GM21825 (cell line): ENCODE measurements at regions not wholly inside any gene's neighbourhood (a gene's known extent, or its start where the extent isn't known, plus 50 kb on each side); places are given as distances from the start of the nearest gene placed in this dataset.
"Not testable (repeated sequence)": the region's sequence is repeated elsewhere in the genome, so short reads cannot be mapped to it uniquely, and the experiment has no call there.

Experiments
- ATAC-seq: cut with Tn5 transposase; IDR thresholded peaks from one replicate; pipeline ENCODE4 v1.9.1; 2021; ENCODE audit warnings: mild to moderate bottlenecking, moderate library complexity; ENCODE audit not compliant: unreplicated experiment

DNA sequence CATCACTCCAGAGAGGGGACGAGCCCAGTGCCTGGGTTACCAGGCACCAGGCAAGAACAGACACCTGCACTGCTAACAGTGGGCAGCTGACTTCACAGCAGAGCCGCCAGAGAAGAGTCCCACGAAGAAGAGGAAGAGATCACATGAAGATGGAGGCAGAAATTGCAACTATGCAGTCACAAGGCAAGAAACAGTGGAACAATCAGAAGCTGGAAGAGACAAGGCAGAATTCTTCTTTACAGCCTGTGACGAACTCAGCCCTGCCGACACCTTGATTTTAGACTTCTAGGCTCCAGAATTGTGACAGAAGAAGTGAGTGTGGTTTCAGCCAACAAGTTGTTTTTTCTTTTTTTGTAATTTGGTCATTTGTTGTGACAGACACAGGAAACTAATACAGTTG, 59.2 kb downstream of the IL12A start:
- no peak for ATAC-seq

- ATAC-seq: no peak
These were observed 60.4 kb downstream of the IL12A start for GRCh38 chr3:160049038-160049437.

DNA sequence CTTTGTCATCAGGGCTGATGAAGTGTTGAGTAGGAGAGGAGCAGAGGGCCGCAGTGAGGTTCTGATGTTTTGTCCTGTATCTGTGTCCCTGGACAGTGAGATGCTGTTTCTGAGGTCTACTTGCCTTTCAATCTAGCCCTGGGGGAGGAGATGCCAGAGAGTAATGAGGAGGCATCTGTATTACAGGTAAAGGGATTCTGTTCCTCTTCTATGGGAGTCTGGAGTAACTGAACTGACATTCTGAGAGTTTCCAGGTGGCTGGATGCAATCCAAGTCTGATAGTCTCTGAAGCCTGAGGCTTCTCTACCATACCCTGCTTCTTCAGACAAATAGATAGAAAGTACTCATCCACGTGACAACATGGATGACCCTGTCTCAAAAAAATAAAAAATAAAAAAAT, 60.9 kb downstream of the IL12A start:
- ATAC-seq: no peak

- no peak for ATAC-seq
These were observed 61.4 kb downstream of the IL12A start for GRCh38 chr3:160049988-160050387.

GRCh38 chr3:160052385-160053047, 63.9 kb downstream of the IL12A start:
- ATAC-seq: no peak

- ATAC-seq: no peak
These were observed 64.4 kb downstream of the IL12A start for GRCh38 chr3:160053048-160053391.

GRCh38 chr3:160054862-160055261, 66.2 kb downstream of the IL12A start:
- not testable (repeated sequence) for ATAC-seq

GRCh38 chr3:160055659-160056058, 67.0 kb downstream of the IL12A start:
- ATAC-seq: no peak

DNA sequence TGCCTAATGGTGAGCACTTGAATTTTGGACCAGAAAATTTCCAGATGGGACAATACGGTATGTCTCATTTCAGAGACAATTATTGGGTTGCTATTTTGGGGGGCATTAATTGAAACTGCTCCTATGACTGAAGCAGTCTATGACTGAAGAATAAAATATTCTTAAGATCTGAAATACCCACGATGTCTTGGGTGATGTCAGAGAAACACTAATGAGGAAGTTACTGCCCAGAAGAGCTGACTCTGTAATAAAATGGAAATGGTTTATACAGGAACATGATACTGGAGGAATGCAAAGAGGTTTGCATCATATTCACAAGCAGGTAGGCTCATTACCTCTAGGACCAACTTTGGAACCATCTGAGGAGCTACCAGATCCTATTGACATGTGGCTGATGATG, 68.7 kb downstream of the IL12A start:
- no peak for ATAC-seq

DNA sequence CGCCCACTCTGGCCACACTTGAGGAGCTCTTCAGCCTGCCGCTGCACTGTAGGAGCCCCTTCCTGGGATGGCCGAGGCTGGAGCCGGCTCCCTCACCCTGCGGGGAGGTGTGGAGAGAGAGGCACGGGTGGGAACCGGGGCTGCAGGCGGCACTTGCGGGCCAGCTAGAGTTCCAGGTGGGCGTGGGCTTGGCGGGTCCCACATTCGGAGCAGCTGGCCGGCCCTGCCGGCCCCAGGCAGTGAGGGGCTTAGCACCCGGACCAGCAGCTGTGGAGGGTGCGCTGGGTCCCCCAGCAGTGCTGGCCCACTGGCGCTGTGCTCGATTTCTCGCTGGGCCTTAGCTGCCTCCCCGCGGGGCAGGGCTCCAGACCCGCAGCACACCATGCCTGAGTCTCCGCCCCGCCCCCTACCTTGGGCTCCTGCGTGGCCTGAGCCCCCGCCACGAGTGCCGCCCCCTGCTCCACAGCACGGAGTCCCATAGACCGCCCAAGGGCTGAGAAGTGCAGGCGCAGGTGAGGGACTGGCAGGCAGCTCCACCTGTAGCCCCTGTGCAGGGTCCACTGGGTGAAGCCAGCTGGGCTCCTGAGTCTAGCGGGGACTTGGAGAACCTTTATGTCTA, 71.9 kb downstream of the IL12A start:
- no peak for ATAC-seq

DNA sequence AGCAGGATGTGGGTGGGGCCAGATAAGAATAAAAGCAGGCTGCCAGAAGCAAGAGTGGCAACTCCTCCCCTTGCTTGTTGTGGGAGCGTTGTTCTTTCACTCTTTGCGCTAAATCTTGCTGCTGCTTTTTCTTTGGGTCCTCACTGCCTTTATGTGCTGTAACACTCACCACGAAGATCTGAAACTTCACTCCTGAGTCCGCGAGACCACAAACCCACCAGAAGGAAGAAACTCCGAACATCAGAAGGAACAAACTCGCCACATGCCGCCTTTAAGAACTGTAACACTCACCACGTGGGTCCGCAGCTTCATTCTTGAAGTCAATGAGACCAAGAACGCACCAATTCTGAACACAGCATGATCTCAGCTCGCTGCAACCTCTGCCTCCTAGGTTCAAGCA, 72.9 kb downstream of the IL12A start:
- no peak for ATAC-seq

DNA sequence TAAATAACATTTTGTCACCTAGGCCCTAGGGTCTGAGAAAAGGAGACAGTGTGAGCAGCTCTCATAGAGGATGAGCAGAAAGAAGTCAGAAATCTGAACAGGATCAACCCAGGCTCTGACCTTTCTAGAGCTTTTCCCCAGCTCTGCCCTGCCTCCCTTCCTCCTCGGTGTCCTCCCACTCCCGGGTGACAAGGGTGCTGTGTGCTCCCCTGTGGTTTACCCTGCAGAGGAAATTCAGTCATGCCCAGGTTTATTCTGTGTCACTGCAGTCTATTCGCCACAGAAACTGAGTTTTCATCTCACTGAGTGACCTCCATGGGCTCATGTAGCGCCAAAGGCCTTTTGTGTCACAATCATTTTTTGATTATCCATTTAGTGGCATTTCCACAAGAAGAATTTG, 76.6 kb downstream of the IL12A start:
- no peak for ATAC-seq

DNA sequence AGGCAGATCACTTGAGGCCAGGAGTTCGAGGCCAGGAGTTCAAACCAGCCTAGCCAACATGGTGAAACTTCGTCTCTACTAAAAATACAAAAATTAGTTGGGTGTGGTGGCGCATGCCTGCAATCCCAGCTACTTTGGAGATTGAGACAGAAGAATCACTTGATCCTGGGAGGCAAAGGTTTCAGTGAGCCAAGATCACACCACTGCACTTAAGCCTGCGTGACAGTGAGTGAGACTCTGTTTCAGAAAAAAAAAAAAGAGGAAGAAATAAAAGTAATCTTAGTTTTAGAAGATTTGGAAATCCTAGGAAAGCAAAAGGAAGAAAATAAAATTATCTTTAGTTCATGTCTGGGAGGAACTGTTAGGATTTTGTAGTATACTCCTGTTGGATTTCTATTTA, 77.2 kb downstream of the IL12A start:
- ATAC-seq: no peak

DNA sequence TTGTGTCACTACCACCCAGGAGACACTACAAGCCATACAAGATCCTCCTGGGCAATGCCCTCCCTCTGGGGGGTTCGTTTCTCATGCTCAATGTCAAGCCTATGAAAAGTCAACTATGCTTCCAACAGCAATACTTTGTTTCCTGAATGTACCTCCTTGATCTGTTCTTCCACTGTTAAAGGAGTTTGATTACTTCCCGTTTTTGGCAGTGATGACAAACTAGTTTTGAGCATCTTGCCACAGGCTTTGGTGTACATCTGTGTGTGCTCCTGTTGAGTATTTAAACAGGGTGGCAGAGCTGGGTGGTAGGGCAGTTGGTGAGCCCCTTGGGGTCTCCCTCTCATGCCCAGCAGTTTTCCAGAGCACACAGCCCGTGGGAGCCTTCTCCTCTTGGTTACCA, 81.4 kb downstream of the IL12A start:
- no peak for ATAC-seq

- no peak for ATAC-seq
These were observed 87.9 kb downstream of the IL12A start for GRCh38 chr3:160076519-160076918.

- ATAC-seq: no peak
These were observed 89.9 kb downstream of the IL12A start for GRCh38 chr3:160078533-160078932.

- no peak for ATAC-seq
These were observed 93.4 kb downstream of the IL12A start for GRCh38 chr3:160081958-160082533.

DNA sequence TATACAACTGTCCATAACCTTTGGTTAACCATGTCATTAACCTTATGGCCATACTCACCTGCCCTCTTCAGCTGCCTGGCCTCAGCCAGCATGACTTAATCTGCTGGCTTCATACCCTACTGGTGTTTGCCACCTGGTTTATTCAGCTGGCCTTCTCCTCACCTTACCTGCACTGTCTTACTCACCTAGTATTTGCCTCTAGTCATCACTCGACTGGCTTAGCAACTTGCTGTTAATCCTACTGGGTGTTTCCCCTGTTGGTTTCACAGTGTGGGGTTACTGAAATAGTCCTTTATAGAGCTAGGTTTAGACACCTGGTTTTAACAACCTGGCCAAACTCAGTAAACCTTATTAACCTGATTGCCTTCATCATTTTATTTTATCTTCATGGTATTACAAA, 96.4 kb downstream of the IL12A start:
- no peak for ATAC-seq

DNA sequence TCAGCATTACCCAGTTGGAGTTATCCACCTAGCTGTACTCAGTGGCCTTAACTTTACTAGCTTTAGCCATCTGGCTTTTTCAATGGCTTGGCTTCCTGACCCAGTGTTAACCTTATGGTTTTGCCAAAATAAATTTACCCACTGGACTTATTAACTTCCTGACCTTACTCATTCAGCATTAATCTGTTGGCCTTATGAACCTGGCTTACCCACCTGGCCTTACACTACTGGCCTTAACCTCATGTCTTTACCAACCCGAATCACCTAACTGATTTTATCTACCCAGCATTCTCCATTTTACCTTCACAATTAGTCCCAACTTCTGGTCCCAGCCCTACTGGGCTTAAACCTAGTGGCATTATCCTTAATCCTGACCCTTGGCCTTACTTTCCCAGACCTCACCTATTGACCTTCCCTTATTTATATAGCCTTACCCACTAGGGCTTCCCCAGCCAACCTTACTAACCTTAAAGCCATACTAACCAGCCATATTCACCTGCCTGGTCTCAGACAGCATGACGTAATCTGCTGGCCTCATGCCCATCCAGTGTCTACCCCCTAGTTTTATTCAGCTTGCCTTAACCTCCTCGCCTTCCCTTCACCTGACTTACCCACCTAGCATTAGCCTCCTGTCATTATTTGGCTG, 100.0 kb downstream of the IL12A start:
- no peak for ATAC-seq

DNA sequence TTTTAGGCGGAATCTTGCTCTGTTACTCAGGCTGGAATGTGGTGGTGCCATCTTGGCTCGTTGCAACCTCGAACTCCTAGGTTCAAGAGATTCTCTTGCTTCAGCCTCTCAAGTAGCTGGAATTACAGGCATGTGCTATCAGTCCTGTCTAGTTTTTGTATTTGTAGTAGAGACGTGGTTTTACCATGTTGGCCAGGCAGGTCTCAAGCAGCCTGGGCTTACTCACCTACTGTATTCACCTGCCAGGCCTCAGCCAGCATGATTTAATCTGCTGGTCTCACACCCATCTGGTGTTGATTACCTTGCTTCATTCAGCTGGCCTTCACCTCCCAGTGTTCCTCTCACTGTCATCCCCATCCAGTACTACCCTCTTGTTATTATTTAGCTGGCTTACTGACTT, 102.0 kb downstream of the IL12A start:
- no peak for ATAC-seq

GRCh38 chr3:160091441-160091840, 102.8 kb downstream of the IL12A start:
- ATAC-seq: no peak

- ATAC-seq: no peak
These were observed 104.1 kb downstream of the IL12A start for GRCh38 chr3:160092760-160093159.
